IMR-90 (cell line): ENCODE measurements at regions not wholly inside any gene's neighbourhood (a gene's known extent, or its start where the extent isn't known, plus 50 kb on each side); places are given as distances from the start of the nearest gene placed in this dataset.

ENCODE experiments used
- ATAC-seq: fragments of 200-7000 bp; cut with Tn5 transposase; 2 replicates; pipeline ENCODE4 v1.9.1; 2020; ENCODE audit warnings: low read depth, mild to moderate bottlenecking, moderate library complexity
- BruUV-seq: library from RNA; stranded (reverse); fragments of 400-500 nt; replicated peaks from 2 replicates; lab custom pipeline; 2021; lab: Mats Ljungman, UMichigan
- CTCF ChIA-PET: fragments of 300-600 bp; formaldehyde crosslinking; extraction: SDS; loops from one replicate; lab custom pipeline; 2021; ENCODE audit warnings: antibody characterized with exemption; lab: Yijun Ruan, JAX
- POLR2A ChIA-PET: fragments of 300-600 bp; sonication (Branson Sonifier 250); formaldehyde crosslinking; loops from one replicate; lab custom pipeline; 2022; ENCODE audit warnings: antibody characterized with exemption; ENCODE audit not compliant: unreplicated experiment; lab: Charles Lee
- DNase-seq: peaks from one replicate; pipeline ENCODE4 v3.0.0; 2013
- H2AFZ ChIP-seq: replicated peaks from 2 replicates; pipeline ENCODE3; 2013; ENCODE audit warnings: low read length, mild to moderate bottlenecking; ENCODE audit not compliant: poor library complexity
- H2AK5ac ChIP-seq: 2 replicates; pipeline ENCODE4 v1.6.1; 2013; ENCODE audit warnings: low read depth, low read length, inconsistent platforms
- H2AK9ac ChIP-seq: replicated peaks from 2 replicates; pipeline ENCODE3; 2013; ENCODE audit warnings: mild to moderate bottlenecking, low read depth, low read length, moderate library complexity; ENCODE audit not compliant: poor library complexity
- H2BK120ac ChIP-seq: 2 replicates; pipeline ENCODE4 v1.6.1; 2013; ENCODE audit warnings: low read depth, low read length, inconsistent platforms
- H2BK15ac ChIP-seq: 3 replicates; pipeline ENCODE4 v1.6.1; 2013; ENCODE audit warnings: low read depth, low read length, inconsistent platforms
- H2BK20ac ChIP-seq: 2 replicates; pipeline ENCODE4 v1.6.1; 2013; ENCODE audit warnings: low read depth, mild to moderate bottlenecking, inconsistent platforms, low read length, moderate library complexity
- H2BK5ac ChIP-seq: 2 replicates; pipeline ENCODE4 v1.6.1; 2013; ENCODE audit warnings: mild to moderate bottlenecking, low read depth, low read length, inconsistent platforms; ENCODE audit not compliant: poor library complexity, severe bottlenecking
- H3K14ac ChIP-seq: replicated peaks from 2 replicates; pipeline ENCODE4 v1.6.1; 2013; ENCODE audit warnings: low read depth, low read length, inconsistent platforms
- H3K18ac ChIP-seq: 2 replicates; pipeline ENCODE4 v1.6.1; 2013; ENCODE audit warnings: low read depth, low read length, control low read depth
- H3K23ac ChIP-seq: 2 replicates; pipeline ENCODE4 v1.6.1; 2013; ENCODE audit warnings: low read depth, low read length, inconsistent platforms
- H3K27ac ChIP-seq: 2 replicates; pipeline ENCODE4 v1.5.1; 2013; ENCODE audit warnings: mild to moderate bottlenecking, control low read depth, low read length; ENCODE audit not compliant: insufficient read depth
- H3K27me3 ChIP-seq: 2 replicates; pipeline ENCODE4 v1.6.1; 2013; ENCODE audit warnings: low read length; ENCODE audit not compliant: control insufficient read depth, insufficient read depth
- H3K36me3 ChIP-seq: 2 replicates; pipeline ENCODE4 v1.6.1; 2013; ENCODE audit warnings: low read length, mixed read lengths; ENCODE audit not compliant: control insufficient read depth, insufficient read depth
- H3K4ac ChIP-seq: 2 replicates; pipeline ENCODE4 v1.6.1; 2013; ENCODE audit warnings: low read depth, low read length, inconsistent platforms
- H3K4me1 ChIP-seq: 2 replicates; pipeline ENCODE4 v1.6.1; 2013; ENCODE audit warnings: low read length, mixed read lengths; ENCODE audit not compliant: control insufficient read depth, insufficient read depth
- H3K4me2 ChIP-seq: 2 replicates; pipeline ENCODE4 v1.6.1; 2013; ENCODE audit warnings: low read depth, mild to moderate bottlenecking, control low read depth, low read length, moderate library complexity
- H3K4me3 ChIP-seq: 2 replicates; pipeline ENCODE4 v1.5.1; 2013; ENCODE audit warnings: low read depth, mild to moderate bottlenecking, control low read depth, low read length, moderate library complexity; ENCODE audit not compliant: insufficient read depth
- H3K56ac ChIP-seq: 2 replicates; pipeline ENCODE4 v1.6.1; 2013; ENCODE audit warnings: low read length, inconsistent platforms; ENCODE audit not compliant: insufficient read depth; ENCODE audit errors: extremely low read depth
- H3K79me1 ChIP-seq, 2 experiments: 2 replicates each; pipeline ENCODE4 v1.6.1; 2013; ENCODE audit warnings: low read length in 2 of 2, inconsistent platforms in 1 of 2, low read depth in 1 of 2
- H3K9ac ChIP-seq: 2 replicates; pipeline ENCODE4 v1.6.1; 2013; ENCODE audit warnings: low read depth, low read length, control low read depth
- H3K9me1 ChIP-seq: 2 replicates; pipeline ENCODE4 v1.6.1; 2013; ENCODE audit warnings: low read length, inconsistent platforms; ENCODE audit not compliant: insufficient read depth
- H3K9me3 ChIP-seq: 2 replicates; pipeline ENCODE4 v1.6.1; 2013; ENCODE audit warnings: low read length; ENCODE audit not compliant: control insufficient read depth, insufficient read depth
- H4K20me1 ChIP-seq: 2 replicates; pipeline ENCODE4 v1.6.1; 2013; ENCODE audit warnings: low read length, inconsistent platforms; ENCODE audit not compliant: insufficient read depth
- H4K5ac ChIP-seq: 2 replicates; pipeline ENCODE4 v1.6.1; 2013; ENCODE audit warnings: mild to moderate bottlenecking, low read depth, low read length, control low read depth
- H4K8ac ChIP-seq, 2 experiments: 2 replicates each; pipeline ENCODE4 v1.6.1; 2013; ENCODE audit warnings: low read depth in 2 of 2, low read length in 2 of 2, control low read depth in 1 of 2, inconsistent platforms in 1 of 2
- H4K91ac ChIP-seq: 2 replicates; pipeline ENCODE4 v1.6.1; 2013; ENCODE audit warnings: low read depth, low read length, inconsistent platforms; ENCODE audit not compliant: insufficient read depth
- CEBPB ChIP-seq: IDR thresholded peaks from 2 replicates; pipeline ENCODE4 v1.6.1; 2012; ENCODE audit warnings: low read depth, low read length, improper control_type of control experiment
- ELK1 ChIP-seq: fragments of 150-350 bp; IDR thresholded peaks from 2 replicates; pipeline ENCODE4 v1.6.1; 2016; ENCODE audit warnings: low read depth, mild to moderate bottlenecking, low read length, moderate library complexity, borderline replicate concordance
- MAFK ChIP-seq: IDR thresholded peaks from 2 replicates; pipeline ENCODE4 v1.6.1; 2012; ENCODE audit warnings: low read depth, low read length, improper control_type of control experiment
- MAZ ChIP-seq: IDR thresholded peaks from 2 replicates; pipeline ENCODE4 v1.6.1; 2012; ENCODE audit warnings: low read depth, mild to moderate bottlenecking, low read length, improper control_type of control experiment, moderate library complexity, borderline replicate concordance
- MXI1 ChIP-seq: IDR thresholded peaks from 2 replicates; pipeline ENCODE4 v1.6.1; 2012; ENCODE audit warnings: low read depth, mild to moderate bottlenecking, low read length, moderate library complexity, borderline replicate concordance
- RAD21 ChIP-seq: IDR thresholded peaks from 2 replicates; pipeline ENCODE4 v1.6.1; 2012; ENCODE audit warnings: low read length, improper control_type of control experiment
- RCOR1 ChIP-seq: IDR thresholded peaks from 2 replicates; pipeline ENCODE4 v1.6.1; 2012; ENCODE audit warnings: mild to moderate bottlenecking, low read length, improper control_type of control experiment; ENCODE audit not compliant: insufficient replicate concordance
- USF2 ChIP-seq: fragments of 150-350 bp; IDR thresholded peaks from 2 replicates; pipeline ENCODE4 v1.6.1; 2017; ENCODE audit warnings: mild to moderate bottlenecking, antibody characterized with exemption, low read length, low read depth
- whole genome bisulfite sequencing, 2 experiments: methylation state at CpG; one replicate each; pipeline versions ENCODE4 v1.1.5 to v1.1.7; 2013; ENCODE audit warnings: missing lambda C conversion rate in 2 of 2; ENCODE audit not compliant: insufficient read length in 1 of 2; ENCODE audit errors: extremely low coverage in 2 of 2; 5-methylcytosine and 5-hydroxymethylcytosine counted together
- dilution Hi-C: fragments of 300-500 bp; cut with HindIII; formaldehyde crosslinking; loops from one replicate; pipeline ENCODE4 v1.14.3; 2018; ENCODE audit warnings: low sequenced_read_pairs; ENCODE audit not compliant: unreplicated experiment
- in situ Hi-C: fragments of 300-500 bp; cut with MboI; formaldehyde crosslinking; loops from 3 replicates; pipeline ENCODE4 v1.14.3; 2019; ENCODE audit warnings: low sequenced_read_pairs, inconsistent platforms, mixed read lengths
- intact Hi-C: fragments of 100-400 bp; cut with micrococcal nuclease; formaldehyde crosslinking; loops from 2 replicates; pipeline ENCODE4 v1.10.0; 2022
- TF ChIP-seq, protein P1 (sequence below): conservative IDR thresholded peaks from 2 replicates; pipeline ENCODE4 v1.5.1; 2012; ENCODE audit warnings: mild to moderate bottlenecking, low read depth, low read length, improper control_type of control experiment

DNA sequence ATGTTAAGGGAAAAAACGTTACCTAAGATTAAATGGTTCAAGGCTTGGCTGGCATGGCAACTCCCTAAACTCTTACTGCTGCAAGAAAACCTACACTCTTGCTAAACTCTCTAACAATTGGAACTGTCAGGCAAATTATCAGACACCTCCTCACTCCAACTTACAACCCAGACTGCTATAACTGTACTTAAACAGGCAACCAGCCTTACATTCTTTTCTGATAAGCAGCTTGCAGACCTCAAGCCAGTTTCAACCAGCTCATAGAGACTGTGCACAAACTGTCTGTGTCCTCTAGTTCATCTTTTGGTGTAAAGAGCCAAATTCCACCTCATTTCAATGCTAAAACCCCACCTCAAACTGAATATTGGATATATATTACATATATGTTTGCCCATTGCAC is 504.9 kb downstream of the UBE2NL start:
- no peak overlapping the region for H3K4me2 ChIP-seq
- POLR2A ChIA-PET: no interaction called here
- no peak overlapping the region for H2BK120ac ChIP-seq
- H3K14ac ChIP-seq: no peak overlapping the region
- H3K4ac ChIP-seq: no peak overlapping the region
- no peak overlapping the region for H3K27ac ChIP-seq
- CTCF ChIA-PET: no interaction called here
- H3K79me1 ChIP-seq: no peaks in the 10 kb centered on the region
- no peak overlapping the region for H4K5ac ChIP-seq
- no peak overlapping the region for H2BK15ac ChIP-seq
- H3K9me1 ChIP-seq: no peaks in the 10 kb centered on the region
- DNase-seq (no peak), ATAC-seq (no peak)
- no TSS peak for BruUV-seq
- H3K27me3 ChIP-seq: no peaks in the 10 kb centered on the region
- H3K18ac ChIP-seq: no peak overlapping the region
- H3K56ac ChIP-seq: no peak overlapping the region
- no peaks in the 10 kb centered on the region for H3K36me3 ChIP-seq
- H2AK5ac ChIP-seq: no peak overlapping the region
- no peak overlapping the region for H3K9ac ChIP-seq
- no peaks in the 10 kb centered on the region for H3K9me3 ChIP-seq
- no peak overlapping the region for H2AFZ ChIP-seq
- dilution Hi-C loops: no loop called here
- no peak overlapping the region for H3K4me3 ChIP-seq
- no peak overlapping the region for H2BK5ac ChIP-seq
- in situ Hi-C loops: no loop called here
- H4K8ac ChIP-seq: no peak overlapping the region
- no peak overlapping the region for H2BK20ac ChIP-seq
- no peaks in the 10 kb centered on the region for H3K4me1 ChIP-seq
- no peaks in the 10 kb centered on the region for H4K20me1 ChIP-seq
- no peak overlapping the region for H4K91ac ChIP-seq
- H2AK9ac ChIP-seq: no peak overlapping the region
- intact Hi-C loops: no loop called here
- TF ChIP-seq MAFK (no peak), ELK1 (no peak), MAZ (no peak), USF2 (no peak), RAD21 (no peak), MXI1 (no peak), CEBPB (no peak), RCOR1 (no peak)
- TF ChIP-seq, protein P1, sequence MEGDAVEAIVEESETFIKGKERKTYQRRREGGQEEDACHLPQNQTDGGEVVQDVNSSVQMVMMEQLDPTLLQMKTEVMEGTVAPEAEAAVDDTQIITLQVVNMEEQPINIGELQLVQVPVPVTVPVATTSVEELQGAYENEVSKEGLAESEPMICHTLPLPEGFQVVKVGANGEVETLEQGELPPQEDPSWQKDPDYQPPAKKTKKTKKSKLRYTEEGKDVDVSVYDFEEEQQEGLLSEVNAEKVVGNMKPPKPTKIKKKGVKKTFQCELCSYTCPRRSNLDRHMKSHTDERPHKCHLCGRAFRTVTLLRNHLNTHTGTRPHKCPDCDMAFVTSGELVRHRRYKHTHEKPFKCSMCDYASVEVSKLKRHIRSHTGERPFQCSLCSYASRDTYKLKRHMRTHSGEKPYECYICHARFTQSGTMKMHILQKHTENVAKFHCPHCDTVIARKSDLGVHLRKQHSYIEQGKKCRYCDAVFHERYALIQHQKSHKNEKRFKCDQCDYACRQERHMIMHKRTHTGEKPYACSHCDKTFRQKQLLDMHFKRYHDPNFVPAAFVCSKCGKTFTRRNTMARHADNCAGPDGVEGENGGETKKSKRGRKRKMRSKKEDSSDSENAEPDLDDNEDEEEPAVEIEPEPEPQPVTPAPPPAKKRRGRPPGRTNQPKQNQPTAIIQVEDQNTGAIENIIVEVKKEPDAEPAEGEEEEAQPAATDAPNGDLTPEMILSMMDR: no peak
- WGBS, 2 experiments: no CpG with 5 or more reads among the region's 1 CpG
- no peak overlapping the region for H3K23ac ChIP-seq
